ENCODE measurements at regions not wholly inside any gene's neighbourhood (a gene's known extent, or its start where the extent isn't known, plus 50 kb on each side); places are given as distances from the start of the nearest gene placed in this dataset.
"Not testable (repeated sequence)": the region's sequence is repeated elsewhere in the genome, so short reads cannot be mapped to it uniquely, and the experiment has no call there.

DNA sequence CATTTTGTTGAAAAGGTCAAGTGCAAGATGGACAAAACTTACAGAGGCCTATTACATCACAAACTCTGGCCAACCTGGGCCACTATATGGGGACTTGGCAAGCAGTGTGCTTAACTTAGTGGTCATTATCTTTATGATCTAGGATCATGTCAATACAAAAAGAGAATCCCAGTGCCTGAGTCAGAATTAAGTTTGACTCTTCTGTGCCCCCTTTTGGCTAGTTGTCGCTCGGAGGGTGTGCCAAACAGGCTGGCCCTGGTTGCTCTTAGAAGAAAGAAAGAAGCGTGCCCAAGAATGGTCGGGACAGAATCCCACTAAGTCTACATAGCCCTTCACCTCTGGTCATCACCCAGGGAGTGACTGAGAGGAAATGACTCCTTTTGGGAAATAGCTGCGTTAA lies 100.1 kb downstream of the EIF4E start:
- H3K9me3 ChIP-seq (ENCODE audit: insufficient read depth, low read depth, low read length), result no peaks in the 10 kb centered on the region
- WGBS, result 69% methylated on average over 5 of the region's 5 CpGs
- no peak overlapping the region for H3K4me3 ChIP-seq (ENCODE audit: low read length)
- H3K4me1 ChIP-seq (ENCODE audit: insufficient read depth, low read length), result no peaks in the 10 kb centered on the region
- no peaks in the 10 kb centered on the region for H3K36me3 ChIP-seq (ENCODE audit: insufficient read depth, low read length)
- H3K27me3 ChIP-seq (ENCODE audit: insufficient read depth, low read length), result no peaks in the 10 kb centered on the region
- H3K9ac ChIP-seq (ENCODE audit: low read depth, low read length), result no peak overlapping the region
- H3K27ac ChIP-seq (ENCODE audit: low read depth, low read length), result no peak overlapping the region

GRCh38 chr4:98827661-98828060 lies 101.3 kb downstream of the EIF4E start:
- Histone ChIP-seq H3K9me3 (ENCODE audit: insufficient read depth, low read depth, low read length) (no peaks in the 10 kb centered on the region), H3K4me1 (ENCODE audit: insufficient read depth, low read length) (no peaks in the 10 kb centered on the region), H3K36me3 (ENCODE audit: insufficient read depth, low read length) (no peaks in the 10 kb centered on the region), H3K27ac (ENCODE audit: low read depth, low read length) (no peak overlapping the region), H3K9ac (ENCODE audit: low read depth, low read length) (no peak overlapping the region), H3K27me3 (ENCODE audit: insufficient read depth, low read length) (no peaks in the 10 kb centered on the region), H3K4me3 (ENCODE audit: low read length) (no peak overlapping the region)
- 88% methylated on average over 3 of the region's 3 CpGs for WGBS

GRCh38 chr4:98822144-98822543 lies 106.8 kb downstream of the EIF4E start:
- no peak overlapping the region for H3K27ac ChIP-seq (ENCODE audit: low read depth, low read length)
- H3K27me3 ChIP-seq (ENCODE audit: insufficient read depth, low read length), result no peaks in the 10 kb centered on the region
- no peak overlapping the region for H3K9ac ChIP-seq (ENCODE audit: low read depth, low read length)
- H3K4me3 ChIP-seq (ENCODE audit: low read length), result no peak overlapping the region
- H3K4me1 ChIP-seq (ENCODE audit: insufficient read depth, low read length), result no peaks in the 10 kb centered on the region
- H3K9me3 ChIP-seq (ENCODE audit: insufficient read depth, low read depth, low read length), result 0 out of 2 replicates have a peak, but pooled peaks cover 8% of the 10 kb centered on the region
- 91% methylated on average over 4 of the region's 4 CpGs for WGBS
- no peaks in the 10 kb centered on the region for H3K36me3 ChIP-seq (ENCODE audit: insufficient read depth, low read length)

DNA sequence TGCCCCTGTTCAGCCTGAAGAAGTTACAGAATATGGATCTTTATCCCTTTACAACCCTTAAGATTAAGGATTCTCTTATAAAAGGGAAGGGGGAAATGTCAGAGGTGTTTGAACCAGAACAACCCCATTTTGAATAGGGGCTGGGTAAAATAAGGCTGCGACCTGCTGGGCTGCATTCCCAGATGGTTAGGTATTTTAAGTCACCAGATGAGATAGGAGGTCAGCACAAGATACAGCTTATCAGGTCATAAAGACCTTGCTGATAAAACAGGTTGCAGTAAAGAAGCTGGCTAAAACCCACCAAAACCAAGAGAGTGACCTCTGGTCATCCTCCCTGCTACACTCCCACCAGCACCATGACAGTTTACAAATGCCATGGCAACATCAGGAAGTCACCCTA lies 110.8 kb downstream of the EIF4E start:
- H3K9ac ChIP-seq (ENCODE audit: low read depth, low read length); H3K4me1 ChIP-seq (ENCODE audit: insufficient read depth, low read length); H3K27ac ChIP-seq (ENCODE audit: low read depth, low read length); H3K36me3 ChIP-seq (ENCODE audit: insufficient read depth, low read length); H3K27me3 ChIP-seq (ENCODE audit: insufficient read depth, low read length); H3K4me3 ChIP-seq (ENCODE audit: low read length): not testable (repeated sequence)
- peaks cover 17% of the 10 kb centered on the region; the same call in 1 of the 2 replicates for H3K9me3 ChIP-seq (ENCODE audit: insufficient read depth, low read depth, low read length)
- 86% methylated on average over 1 of the region's 1 CpG for WGBS

DNA sequence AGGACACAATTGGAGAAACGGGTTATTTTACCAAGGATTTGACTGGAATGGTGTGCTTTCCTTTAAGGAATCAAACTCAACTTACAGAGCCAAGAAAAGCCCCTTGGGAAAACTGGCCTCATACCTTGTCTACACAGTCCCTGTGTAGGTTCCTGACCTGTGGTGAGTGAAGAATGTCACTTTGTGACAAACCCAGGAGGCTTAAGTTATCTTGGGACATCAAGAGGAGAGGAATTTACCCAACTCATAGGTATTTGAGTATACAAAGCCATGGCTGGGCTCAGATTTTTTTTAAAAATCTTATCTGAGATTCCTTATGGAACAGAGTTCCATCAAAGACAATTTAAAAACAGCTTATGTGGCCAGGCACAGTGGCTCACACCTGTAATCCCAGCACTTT lies 112.1 kb downstream of the EIF4E start:
- H3K27me3 ChIP-seq (ENCODE audit: insufficient read depth, low read length), result no peaks in the 10 kb centered on the region
- peaks cover 17% of the 10 kb centered on the region; the same call in 1 of the 2 replicates for H3K9me3 ChIP-seq (ENCODE audit: insufficient read depth, low read depth, low read length)
- no peak overlapping the region for H3K9ac ChIP-seq (ENCODE audit: low read depth, low read length)
- H3K36me3 ChIP-seq (ENCODE audit: insufficient read depth, low read length), result no peaks in the 10 kb centered on the region
- H3K27ac ChIP-seq (ENCODE audit: low read depth, low read length), result no peak overlapping the region
- H3K4me3 ChIP-seq (ENCODE audit: low read length), result no peak overlapping the region
- H3K4me1 ChIP-seq (ENCODE audit: insufficient read depth, low read length), result no peaks in the 10 kb centered on the region
- 100% methylated on average over 1 of the region's 1 CpG for WGBS

- Histone ChIP-seq H3K9me3 (ENCODE audit: insufficient read depth, low read depth, low read length) (peaks cover 17% of the 10 kb centered on the region; the same call in 1 of the 2 replicates), H3K9ac (ENCODE audit: low read depth, low read length) (no peak overlapping the region), H3K27me3 (ENCODE audit: insufficient read depth, low read length) (no peaks in the 10 kb centered on the region), H3K27ac (ENCODE audit: low read depth, low read length) (no peak overlapping the region), H3K36me3 (ENCODE audit: insufficient read depth, low read length) (no peaks in the 10 kb centered on the region), H3K4me3 (ENCODE audit: low read length) (no peak overlapping the region), H3K4me1 (ENCODE audit: insufficient read depth, low read length) (no peaks in the 10 kb centered on the region)
These were observed 112.5 kb downstream of the EIF4E start for GRCh38 chr4:98816386-98816785.

DNA sequence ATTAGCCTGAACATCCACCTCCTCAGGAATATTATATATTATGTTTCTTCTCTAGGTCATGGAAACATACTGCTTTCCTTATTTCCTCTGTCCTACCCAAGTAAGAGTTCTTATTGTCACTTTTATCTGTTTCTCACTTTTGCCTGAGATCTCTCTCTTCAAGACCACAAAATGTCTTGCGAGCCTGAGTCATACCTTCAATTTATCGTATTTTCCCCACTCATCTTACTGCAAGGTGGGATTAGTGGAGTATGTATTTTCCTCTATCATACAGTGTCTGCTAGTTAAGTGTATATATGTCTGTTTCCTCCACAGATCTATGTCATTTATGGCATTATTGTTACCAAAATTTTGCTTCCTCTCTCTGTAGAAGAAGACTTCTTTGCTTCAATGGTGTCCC lies 124.5 kb downstream of the EIF4E start:
- H3K36me3 ChIP-seq (ENCODE audit: insufficient read depth, low read length), result no peaks in the 10 kb centered on the region

GRCh38 chr4:98803251-98803650 lies 125.7 kb downstream of the EIF4E start:
- 97% methylated on average over 3 of the region's 3 CpGs for WGBS
- Histone ChIP-seq H3K9ac (ENCODE audit: low read depth, low read length) (no peak overlapping the region), H3K9me3 (ENCODE audit: insufficient read depth, low read depth, low read length) (no peaks in the 10 kb centered on the region), H3K27ac (ENCODE audit: low read depth, low read length) (no peak overlapping the region), H3K4me3 (ENCODE audit: low read length) (no peak overlapping the region), H3K27me3 (ENCODE audit: insufficient read depth, low read length) (no peaks in the 10 kb centered on the region), H3K4me1 (ENCODE audit: insufficient read depth, low read length) (no peaks in the 10 kb centered on the region), H3K36me3 (ENCODE audit: insufficient read depth, low read length) (no peaks in the 10 kb centered on the region)

More for the DNA sequence above, 124.5 kb downstream of the EIF4E start:
- Histone ChIP-seq H3K27me3 (ENCODE audit: insufficient read depth, low read length) (no peaks in the 10 kb centered on the region), H3K4me1 (ENCODE audit: insufficient read depth, low read length) (no peaks in the 10 kb centered on the region), H3K4me3 (ENCODE audit: low read length) (no peak overlapping the region), H3K9me3 (ENCODE audit: insufficient read depth, low read depth, low read length) (no peaks in the 10 kb centered on the region), H3K9ac (ENCODE audit: low read depth, low read length) (no peak overlapping the region), H3K27ac (ENCODE audit: low read depth, low read length) (no peak overlapping the region)
- 100% methylated on average over 1 of the region's 2 CpGs for WGBS

GRCh38 chr4:98802770-98803198 lies 126.1 kb downstream of the EIF4E start:
- no peaks in the 10 kb centered on the region for H3K27me3 ChIP-seq (ENCODE audit: insufficient read depth, low read length)
- H3K36me3 ChIP-seq (ENCODE audit: insufficient read depth, low read length), result no peaks in the 10 kb centered on the region
- no peak overlapping the region for H3K27ac ChIP-seq (ENCODE audit: low read depth, low read length)
- H3K9ac ChIP-seq (ENCODE audit: low read depth, low read length), result no peak overlapping the region
- 90% methylated on average over 1 of the region's 1 CpG for WGBS
- no peak overlapping the region for H3K4me3 ChIP-seq (ENCODE audit: low read length)
- peaks cover 4% of the 10 kb centered on the region for H3K4me1 ChIP-seq (ENCODE audit: insufficient read depth, low read length)
- no peaks in the 10 kb centered on the region for H3K9me3 ChIP-seq (ENCODE audit: insufficient read depth, low read depth, low read length)

DNA sequence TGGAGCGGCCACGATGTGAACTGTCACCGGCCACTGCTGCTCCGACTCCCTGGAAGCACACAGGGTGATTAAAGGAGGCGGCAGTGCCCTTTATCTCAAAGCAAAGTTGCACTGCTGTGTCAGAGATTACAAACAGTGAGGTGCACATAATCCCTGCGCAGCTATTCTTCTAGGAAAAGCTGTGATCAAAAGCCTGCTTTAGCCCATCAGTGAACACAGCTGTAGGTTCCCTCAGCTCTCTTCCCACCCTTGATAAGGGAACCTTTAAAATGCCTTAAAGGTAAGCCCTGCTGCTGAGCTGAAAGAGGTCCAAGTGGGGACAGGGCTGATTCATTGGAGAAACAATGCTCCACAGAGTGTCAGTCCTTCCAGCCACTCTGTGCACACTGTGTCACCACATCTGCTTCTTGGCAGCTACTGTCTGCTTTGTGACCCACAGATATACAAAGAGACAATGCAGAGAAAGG lies 127.6 kb downstream of the EIF4E start:
- WGBS, result 88% methylated on average over 6 of the region's 6 CpGs
- no peak overlapping the region for H3K4me3 ChIP-seq (ENCODE audit: low read length)
- no peaks in the 10 kb centered on the region for H3K36me3 ChIP-seq (ENCODE audit: insufficient read depth, low read length)
- H3K27me3 ChIP-seq (ENCODE audit: insufficient read depth, low read length), result no peaks in the 10 kb centered on the region
- H3K9me3 ChIP-seq (ENCODE audit: insufficient read depth, low read depth, low read length), result no peaks in the 10 kb centered on the region
- no peak overlapping the region for H3K9ac ChIP-seq (ENCODE audit: low read depth, low read length)
- H3K4me1 ChIP-seq (ENCODE audit: insufficient read depth, low read length), result peaks cover 5% of the 10 kb centered on the region
- no peak overlapping the region for H3K27ac ChIP-seq (ENCODE audit: low read depth, low read length)

DNA sequence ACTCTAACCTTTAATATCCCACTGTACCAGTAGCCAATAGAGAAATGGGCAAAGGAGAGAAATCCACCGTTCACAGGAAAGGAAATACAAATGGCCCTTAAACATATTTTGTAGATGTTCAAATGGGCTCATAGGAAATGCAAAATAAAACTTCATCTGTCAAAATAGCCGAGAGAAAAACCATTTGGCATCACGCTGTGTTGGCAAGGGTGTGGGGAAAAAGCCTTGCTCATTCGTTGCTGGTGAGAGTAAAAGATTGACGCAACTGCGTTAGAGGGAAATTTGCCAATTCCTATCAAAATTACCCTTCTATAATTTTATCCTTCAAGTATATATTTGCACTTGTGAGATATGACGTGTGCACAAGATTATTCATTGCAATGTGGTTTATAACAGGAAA lies 131.9 kb downstream of the EIF4E start:
- Histone ChIP-seq H3K36me3 (ENCODE audit: insufficient read depth, low read length) (no peaks in the 10 kb centered on the region), H3K27ac (ENCODE audit: low read depth, low read length) (no peak overlapping the region), H3K4me3 (ENCODE audit: low read length) (no peak overlapping the region), H3K4me1 (ENCODE audit: insufficient read depth, low read length) (peaks cover 18% of the 10 kb centered on the region), H3K27me3 (ENCODE audit: insufficient read depth, low read length) (no peaks in the 10 kb centered on the region), H3K9ac (ENCODE audit: low read depth, low read length) (no peak overlapping the region), H3K9me3 (ENCODE audit: insufficient read depth, low read depth, low read length) (no peaks in the 10 kb centered on the region)
- 94% methylated on average over 5 of the region's 7 CpGs for WGBS

- 61% methylated on average over 3 of the region's 3 CpGs for WGBS
- H3K36me3 ChIP-seq (ENCODE audit: insufficient read depth, low read length), result no peaks in the 10 kb centered on the region
- H3K27ac ChIP-seq (ENCODE audit: low read depth, low read length), result peak overlapping the region; percentile 23; the same call in 1 of the 2 replicates
- no peak overlapping the region for H3K9ac ChIP-seq (ENCODE audit: low read depth, low read length)
- no peaks in the 10 kb centered on the region for H3K9me3 ChIP-seq (ENCODE audit: insufficient read depth, low read depth, low read length)
- H3K4me1 ChIP-seq (ENCODE audit: insufficient read depth, low read length), result peaks cover 18% of the 10 kb centered on the region
- H3K27me3 ChIP-seq (ENCODE audit: insufficient read depth, low read length), result no peaks in the 10 kb centered on the region
- H3K4me3 ChIP-seq (ENCODE audit: low read length), result no peak overlapping the region
These were observed 134.2 kb downstream of the EIF4E start for GRCh38 chr4:98794565-98795205.

Data from HUES64 (cell line).